CD14-positive monocyte (primary cell): ENCODE measurements at regions not wholly inside any gene's neighbourhood (a gene's known extent, or its start where the extent isn't known, plus 50 kb on each side); places are given as distances from the start of the nearest gene placed in this dataset.

Experiments
- DNase-seq, 3 donors: peaks; one replicate each; pipeline ENCODE4 v3.0.0-alpha.2; 2011 to 2022
- H2AFZ ChIP-seq: 2 replicates; pipeline ENCODE4 v1.6.0; 2012; ENCODE audit warnings: mild to moderate bottlenecking, low read depth, low read length, inconsistent platforms; ENCODE audit not compliant: insufficient read depth, poor library complexity, severe bottlenecking
- H3K27ac ChIP-seq, 2 donors: 1 replicate in 1 of 2; 2 replicates in 1 of 2; pipeline ENCODE4 v1.5.1; 2012 to 2013; ENCODE audit warnings: low read length in 2 of 2, control low read depth in 1 of 2, inconsistent platforms in 1 of 2, low read depth in 1 of 2, mild to moderate bottlenecking in 1 of 2
- H3K27me3 ChIP-seq, 2 donors: one replicate each; pipeline versions ENCODE4 v1.6.0 to v1.6.1; 2011 to 2013; ENCODE audit warnings: low read length in 2 of 2; ENCODE audit not compliant: control insufficient read depth in 2 of 2, insufficient read depth in 2 of 2
- H3K36me3 ChIP-seq, 2 donors: replicated peaks in 1 of 2; 1 replicate in 1 of 2; 2 replicates in 1 of 2; pipeline versions ENCODE4 v1.5.1 to v1.6.1; 2012 to 2013; ENCODE audit warnings: low read length in 2 of 2, control low read depth in 1 of 2, inconsistent platforms in 1 of 2, mild to moderate bottlenecking in 1 of 2; ENCODE audit not compliant: insufficient read depth in 2 of 2, control insufficient read depth in 1 of 2
- H3K4me1 ChIP-seq, 2 donors: 1 replicate in 1 of 2; 2 replicates in 1 of 2; pipeline versions ENCODE4 v1.5.1 to v1.6.1; 2012 to 2013; ENCODE audit warnings: low read length in 2 of 2, control low read depth in 1 of 2, inconsistent platforms in 1 of 2, mild to moderate bottlenecking in 1 of 2, moderate library complexity in 1 of 2; ENCODE audit not compliant: insufficient read depth in 2 of 2, control insufficient read depth in 1 of 2
- H3K4me2 ChIP-seq: replicated peaks from 2 replicates; pipeline ENCODE3; 2012; ENCODE audit warnings: low read length, moderate library complexity, mild to moderate bottlenecking; ENCODE audit not compliant: poor library complexity, severe bottlenecking; ENCODE audit errors: extremely low read depth
- H3K4me3 ChIP-seq, 3 experiments: fragments of 200-600 bp in 1 of 3; sonication (generic) in 1 of 3; replicated peaks in 1 of 3; 1 replicate in 2 of 3; 2 replicates in 1 of 3; pipeline ENCODE4 v1.5.1; 2011 to 2013; ENCODE audit warnings: low read length in 3 of 3, mild to moderate bottlenecking in 3 of 3, control low read depth in 2 of 3, low read depth in 2 of 3, inconsistent platforms in 1 of 3, moderate library complexity in 1 of 3
- H3K79me2 ChIP-seq: 2 replicates; pipeline ENCODE4 v1.6.0; 2012; ENCODE audit warnings: mild to moderate bottlenecking, control low read depth, inconsistent platforms, low read length, moderate library complexity; ENCODE audit not compliant: insufficient read depth
- H3K9ac ChIP-seq: 2 replicates; pipeline ENCODE4 v1.6.0; 2017; ENCODE audit warnings: low read length, mild to moderate bottlenecking; ENCODE audit not compliant: insufficient read depth, poor library complexity, severe bottlenecking
- H3K9me3 ChIP-seq, 2 donors: replicated peaks in 1 of 2; 1 replicate in 1 of 2; 2 replicates in 1 of 2; pipeline versions ENCODE4 v1.5.1 to v1.6.1; 2012 to 2013; ENCODE audit warnings: low read length in 2 of 2, control low read depth in 1 of 2; ENCODE audit not compliant: control insufficient read depth in 1 of 2, insufficient read depth in 1 of 2
- H4K20me1 ChIP-seq: 2 replicates; pipeline ENCODE4 v1.6.0; 2012; ENCODE audit warnings: mild to moderate bottlenecking, low read length, control low read depth, moderate library complexity; ENCODE audit not compliant: insufficient read depth
- H3K27ac Mint-ChIP-seq, 7 donors: one replicate each; pipeline ENCODE4 v1.8.0; 2020; ENCODE audit warnings: mild to moderate bottlenecking in 7 of 7, mixed read lengths in 7 of 7, moderate library complexity in 6 of 7, inconsistent platforms in 2 of 7
- H3K27me3 Mint-ChIP-seq, 3 donors: one replicate each; pipeline ENCODE4 v1.8.0; 2021 to 2022; ENCODE audit warnings: low read depth in 3 of 3, mild to moderate bottlenecking in 3 of 3, mixed read lengths in 3 of 3, moderate library complexity in 3 of 3, inconsistent platforms in 1 of 3
- H3K36me3 Mint-ChIP-seq, 2 donors: one replicate each; pipeline ENCODE4 v1.8.0; 2020; ENCODE audit warnings: mixed read lengths in 2 of 2, inconsistent platforms in 1 of 2, mild to moderate bottlenecking in 1 of 2
- H3K4me1 Mint-ChIP-seq: one replicate; pipeline ENCODE4 v1.8.0; 2020; ENCODE audit warnings: mild to moderate bottlenecking, mixed read lengths
- H3K4me3 Mint-ChIP-seq, 2 donors: one replicate each; pipeline ENCODE4 v1.8.0; 2020; ENCODE audit warnings: mild to moderate bottlenecking in 2 of 2, mixed read lengths in 2 of 2, moderate library complexity in 1 of 2
- H3K9me3 Mint-ChIP-seq, 7 donors: one replicate each; pipeline ENCODE4 v1.8.0; 2020 to 2022; ENCODE audit warnings: mixed read lengths in 7 of 7, mild to moderate bottlenecking in 6 of 7, moderate library complexity in 6 of 7, inconsistent platforms in 2 of 7
- CTCF ChIP-seq: fragments of 200-600 bp; IDR thresholded peaks from one replicate; pipeline ENCODE4 v1.8.0; 2022; ENCODE audit warnings: antibody characterized with exemption, mild to moderate bottlenecking
- WGBS: methylation state at CpG from one replicate; pipeline ENCODE4 v1.1.5; 2013; ENCODE audit warnings: missing lambda C conversion rate; ENCODE audit not compliant: insufficient coverage; 5-methylcytosine and 5-hydroxymethylcytosine counted together
- intact Hi-C, 2 donors: fragments of 100-400 bp; cut with micrococcal nuclease; formaldehyde crosslinking; loops; one replicate each; pipeline versions ENCODE4 v1.15.0 to v1.15.1; 2023

GRCh38 chr10:59538623-59539022, 171.0 kb downstream of the SLC16A9 start:
- H3K4me2 ChIP-seq: no peak overlapping the region
- H3K27ac Mint-ChIP-seq: no peak overlapping the region
- peaks cover 0 to 10% (median 3%) of the 10 kb centered on the region in 7 donors for H3K9me3 Mint-ChIP-seq
- no peak for TF ChIP-seq CTCF
- no peaks in the 10 kb centered on the region for H3K4me1 ChIP-seq
- H3K4me3 Mint-ChIP-seq: no peak overlapping the region
- peaks cover 0 to 3% (median 0%) of the 10 kb centered on the region in 3 donors for H3K27me3 Mint-ChIP-seq
- peaks cover 0 to 4% of the 10 kb centered on the region in 2 donors for H3K9me3 ChIP-seq
- H3K4me3 ChIP-seq: no peak overlapping the region
- no peaks in the 10 kb centered on the region for H3K79me2 ChIP-seq
- WGBS: 93% methylated on average over 11 of the region's 11 CpGs
- no peaks in the 10 kb centered on the region for H4K20me1 ChIP-seq
- H3K36me3 ChIP-seq: no peaks in the 10 kb centered on the region
- H2AFZ ChIP-seq: no peak overlapping the region
- H3K36me3 Mint-ChIP-seq: no peaks in the 10 kb centered on the region
- no peaks in the 10 kb centered on the region for H3K27me3 ChIP-seq
- DNase-seq: no peak
- H3K27ac ChIP-seq: no peak overlapping the region
- H3K9ac ChIP-seq: no peak overlapping the region
- intact Hi-C loops: no loop called here
- no peaks in the 10 kb centered on the region for H3K4me1 Mint-ChIP-seq

GRCh38 chr10:59537501-59537900, 172.1 kb downstream of the SLC16A9 start:
- Histone ChIP-seq H3K4me3 (no peak overlapping the region), H3K79me2 (no peaks in the 10 kb centered on the region), H3K4me1 (no peaks in the 10 kb centered on the region), H3K9me3 (peaks cover 0 to 4% of the 10 kb centered on the region in 2 donors), H4K20me1 (no peaks in the 10 kb centered on the region), H3K9ac (no peak overlapping the region), H3K27me3 (no peaks in the 10 kb centered on the region), H2AFZ (no peak overlapping the region), H3K4me2 (no peak overlapping the region), H3K36me3 (no peaks in the 10 kb centered on the region), H3K27ac (no peak overlapping the region)
- no peak for TF ChIP-seq CTCF
- intact Hi-C loops: no loop called here
- H3K4me3 Mint-ChIP-seq: no peak overlapping the region
- no peaks in the 10 kb centered on the region for H3K4me1 Mint-ChIP-seq
- H3K9me3 Mint-ChIP-seq: peaks cover 0 to 10% (median 3%) of the 10 kb centered on the region in 7 donors
- peaks cover 0 to 3% (median 0%) of the 10 kb centered on the region in 3 donors for H3K27me3 Mint-ChIP-seq
- H3K27ac Mint-ChIP-seq: no peak overlapping the region
- H3K36me3 Mint-ChIP-seq: no peaks in the 10 kb centered on the region
- 79% methylated on average over 2 of the region's 4 CpGs for WGBS
- DNase-seq: no peak
